DOHH2 (cell line): ENCODE measurements at regions not wholly inside any gene's neighbourhood (a gene's known extent, or its start where the extent isn't known, plus 50 kb on each side); places are given as distances from the start of the nearest gene placed in this dataset.

Experiments
- H3F3A ChIP-seq: fragments of 200-600 bp; sonication (generic), shearing (Covaris generic); 2 replicates; pipeline ENCODE4 v1.6.0; 2016; ENCODE audit warnings: antibody characterized with exemption, mild to moderate bottlenecking; ENCODE audit not compliant: control insufficient read depth, insufficient read depth
- H3K27ac ChIP-seq: fragments of 200-600 bp; sonication (generic); 2 replicates; pipeline ENCODE4 v1.5.1; 2014; ENCODE audit warnings: low read depth, mild to moderate bottlenecking, low read length, moderate library complexity
- H3K27me3 ChIP-seq: fragments of 200-600 bp; sonication (generic); 2 replicates; pipeline ENCODE4 v1.6.1; 2014; ENCODE audit warnings: mild to moderate bottlenecking, low read length, mixed read lengths; ENCODE audit not compliant: control insufficient read depth
- H3K36me3 ChIP-seq: fragments of 200-600 bp; sonication (generic); 2 replicates; pipeline ENCODE4 v1.6.1; 2014; ENCODE audit warnings: mild to moderate bottlenecking, low read length, moderate library complexity, mixed read lengths; ENCODE audit not compliant: control insufficient read depth
- H3K4me1 ChIP-seq: fragments of 200-600 bp; sonication (generic); 2 replicates; pipeline ENCODE4 v1.6.1; 2014; ENCODE audit warnings: mild to moderate bottlenecking, low read length, mixed read lengths; ENCODE audit not compliant: control insufficient read depth
- H3K4me2 ChIP-seq: fragments of 200-600 bp; sonication (generic); 2 replicates; pipeline ENCODE4 v1.6.0; 2014; ENCODE audit warnings: mild to moderate bottlenecking, low read length, moderate library complexity
- H3K4me3 ChIP-seq: fragments of 200-600 bp; sonication (generic); 2 replicates; pipeline ENCODE4 v1.5.1; 2014; ENCODE audit warnings: mild to moderate bottlenecking, low read length, mixed read lengths
- H3K79me2 ChIP-seq: fragments of 200-600 bp; sonication (generic); 2 replicates; pipeline ENCODE4 v1.6.1; 2014; ENCODE audit warnings: mild to moderate bottlenecking, low read length, mixed read lengths; ENCODE audit not compliant: control insufficient read depth
- H3K9me2 ChIP-seq: fragments of 200-600 bp; sonication (generic); replicated peaks from 2 replicates; pipeline ENCODE4 v1.6.1; 2014; ENCODE audit warnings: mild to moderate bottlenecking, low read length, mixed read lengths; ENCODE audit not compliant: control insufficient read depth
- H3K9me3 ChIP-seq: fragments of 200-600 bp; sonication (generic); 2 replicates; pipeline ENCODE4 v1.6.1; 2014; ENCODE audit warnings: antibody characterized with exemption, low read length, mixed read lengths; ENCODE audit not compliant: control insufficient read depth, insufficient read depth
- H4K20me1 ChIP-seq: fragments of 200-600 bp; sonication (generic); 2 replicates; pipeline ENCODE4 v1.6.0; 2014; ENCODE audit warnings: low read depth, mild to moderate bottlenecking, antibody characterized with exemption, low read length, moderate library complexity; ENCODE audit not compliant: control insufficient read depth, insufficient read depth
- EZH2phosphoT487 ChIP-seq: fragments of 200-600 bp; sonication (generic); IDR thresholded peaks from 2 replicates; pipeline ENCODE4 v1.6.1; 2017; ENCODE audit warnings: borderline replicate concordance, mild to moderate bottlenecking, antibody characterized with exemption, low read length, moderate library complexity, mixed read lengths
- TF ChIP-seq, protein P1 (sequence below): fragments of 200-600 bp; sonication (generic); IDR thresholded peaks from one replicate; pipeline ENCODE4 v1.5.1; 2014; ENCODE audit warnings: antibody characterized with exemption, mild to moderate bottlenecking, low read depth, low read length; ENCODE audit not compliant: poor library complexity, severe bottlenecking

DNA sequence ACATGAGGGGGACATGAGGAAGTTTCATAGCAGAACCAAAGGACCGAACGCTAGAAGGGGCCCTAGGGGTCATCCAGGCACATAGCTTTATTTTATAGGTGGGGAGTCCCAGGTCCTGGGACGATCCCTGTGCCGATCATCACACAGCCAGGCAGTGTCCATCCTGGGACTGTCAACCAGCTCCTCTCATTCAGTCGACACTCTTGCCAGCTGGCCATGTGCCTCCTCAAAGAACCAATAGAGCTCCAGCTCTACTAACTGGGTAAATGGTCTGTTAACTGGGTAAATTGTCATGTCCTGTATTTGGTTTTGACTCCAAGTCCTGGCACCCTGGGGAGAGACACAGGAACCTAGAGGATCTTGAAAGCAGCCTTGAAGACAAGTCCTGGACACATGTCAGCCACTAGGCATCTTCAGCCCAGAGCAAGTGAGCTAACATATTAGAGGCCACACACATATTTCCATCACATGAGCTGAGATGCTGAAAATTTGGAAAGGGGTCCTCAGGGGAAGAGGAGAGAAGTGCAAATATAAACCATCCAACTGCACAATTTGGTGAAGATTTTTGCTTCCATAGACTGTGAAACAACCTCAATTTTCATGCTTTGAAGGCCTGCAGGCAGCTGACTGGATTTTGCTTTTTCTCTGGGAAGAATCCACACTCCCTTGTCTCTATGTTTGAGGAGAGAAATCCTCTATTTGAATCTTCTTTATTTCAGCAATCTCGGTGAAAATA is 361.1 kb upstream of the SLC14A2 start:
- no peak for TF ChIP-seq EZH2phosphoT487
- TF ChIP-seq, protein P1, sequence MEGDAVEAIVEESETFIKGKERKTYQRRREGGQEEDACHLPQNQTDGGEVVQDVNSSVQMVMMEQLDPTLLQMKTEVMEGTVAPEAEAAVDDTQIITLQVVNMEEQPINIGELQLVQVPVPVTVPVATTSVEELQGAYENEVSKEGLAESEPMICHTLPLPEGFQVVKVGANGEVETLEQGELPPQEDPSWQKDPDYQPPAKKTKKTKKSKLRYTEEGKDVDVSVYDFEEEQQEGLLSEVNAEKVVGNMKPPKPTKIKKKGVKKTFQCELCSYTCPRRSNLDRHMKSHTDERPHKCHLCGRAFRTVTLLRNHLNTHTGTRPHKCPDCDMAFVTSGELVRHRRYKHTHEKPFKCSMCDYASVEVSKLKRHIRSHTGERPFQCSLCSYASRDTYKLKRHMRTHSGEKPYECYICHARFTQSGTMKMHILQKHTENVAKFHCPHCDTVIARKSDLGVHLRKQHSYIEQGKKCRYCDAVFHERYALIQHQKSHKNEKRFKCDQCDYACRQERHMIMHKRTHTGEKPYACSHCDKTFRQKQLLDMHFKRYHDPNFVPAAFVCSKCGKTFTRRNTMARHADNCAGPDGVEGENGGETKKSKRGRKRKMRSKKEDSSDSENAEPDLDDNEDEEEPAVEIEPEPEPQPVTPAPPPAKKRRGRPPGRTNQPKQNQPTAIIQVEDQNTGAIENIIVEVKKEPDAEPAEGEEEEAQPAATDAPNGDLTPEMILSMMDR = no peak
- H3K79me2 ChIP-seq = no peaks in the 10 kb centered on the region
- no peaks in the 10 kb centered on the region for H3F3A ChIP-seq
- no peaks in the 10 kb centered on the region for H3K9me2 ChIP-seq
- no peaks in the 10 kb centered on the region for H4K20me1 ChIP-seq
- H3K36me3 ChIP-seq = no peaks in the 10 kb centered on the region
- no peak overlapping the region for H3K4me3 ChIP-seq
- no peak overlapping the region for H3K4me2 ChIP-seq
- H3K27ac ChIP-seq = no peak overlapping the region
- no peaks in the 10 kb centered on the region for H3K9me3 ChIP-seq
- no peaks in the 10 kb centered on the region for H3K27me3 ChIP-seq
- no peaks in the 10 kb centered on the region for H3K4me1 ChIP-seq

DNA sequence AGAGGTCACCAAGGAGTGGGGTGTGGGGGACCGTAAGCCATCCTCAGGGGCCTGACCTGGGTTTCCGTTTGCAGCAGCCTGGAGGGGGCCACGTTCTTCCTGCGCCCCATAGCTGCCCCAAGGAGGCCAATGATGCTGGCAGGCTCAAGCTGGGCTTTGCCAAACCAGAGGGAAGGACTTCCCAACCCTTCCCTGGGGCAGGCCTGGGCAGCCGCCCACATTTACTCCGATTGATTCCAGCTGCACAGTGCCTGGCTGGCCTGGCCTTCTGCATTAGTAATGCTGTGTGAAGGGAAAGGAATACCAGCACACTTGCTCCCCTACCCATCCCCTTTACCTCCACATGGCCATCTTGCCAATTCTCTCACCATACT is 360.6 kb upstream of the SLC14A2 start:
- H3K4me3 ChIP-seq = no peak overlapping the region
- H3K4me1 ChIP-seq = no peaks in the 10 kb centered on the region
- no peak for TF ChIP-seq EZH2phosphoT487
- TF ChIP-seq, protein P1 = no peak
- no peaks in the 10 kb centered on the region for H3K27me3 ChIP-seq
- H3K9me3 ChIP-seq = no peaks in the 10 kb centered on the region
- H3K9me2 ChIP-seq = no peaks in the 10 kb centered on the region
- no peaks in the 10 kb centered on the region for H4K20me1 ChIP-seq
- H3K36me3 ChIP-seq = no peaks in the 10 kb centered on the region
- no peaks in the 10 kb centered on the region for H3K79me2 ChIP-seq
- H3K4me2 ChIP-seq = no peak overlapping the region
- H3K27ac ChIP-seq = no peak overlapping the region
- H3F3A ChIP-seq = no peaks in the 10 kb centered on the region

DNA sequence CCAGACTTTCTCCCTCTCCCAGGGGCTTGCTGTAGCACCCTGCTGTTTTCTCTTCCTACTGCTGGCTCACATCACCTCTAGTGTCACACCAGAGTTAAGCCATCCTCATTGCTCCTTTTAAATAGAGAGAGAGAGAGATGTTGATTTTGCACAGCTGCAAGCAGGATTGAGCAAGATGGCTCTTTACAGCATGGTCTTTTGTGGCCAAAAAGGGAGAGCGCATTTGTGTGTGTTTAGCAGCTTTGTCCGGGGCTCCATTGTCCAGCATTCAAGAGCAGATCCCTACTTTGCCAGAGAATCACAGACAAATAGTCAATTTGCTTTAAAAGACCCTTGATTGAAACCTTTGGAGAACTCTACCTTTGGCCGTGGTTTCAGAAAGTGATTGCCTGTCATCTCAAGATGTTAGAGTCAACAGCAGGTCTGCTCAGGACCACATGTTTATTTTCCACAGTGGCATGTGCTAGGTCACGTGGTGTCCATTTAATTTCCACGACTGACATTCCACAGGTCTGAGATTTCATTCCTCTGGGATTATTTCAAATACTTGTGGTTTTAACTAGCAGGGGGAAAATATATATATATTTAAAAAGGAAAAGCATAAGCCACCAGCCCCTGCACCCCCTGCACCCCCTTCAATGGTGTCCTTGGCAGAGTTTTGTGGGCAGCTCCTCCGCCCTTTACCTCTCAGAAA is 359.9 kb upstream of the SLC14A2 start:
- no peaks in the 10 kb centered on the region for H3K36me3 ChIP-seq
- H3K4me3 ChIP-seq = no peak overlapping the region
- no peaks in the 10 kb centered on the region for H3K27me3 ChIP-seq
- no peak overlapping the region for H3K27ac ChIP-seq
- TF ChIP-seq, protein P1 = no peak
- no peak for TF ChIP-seq EZH2phosphoT487
- no peaks in the 10 kb centered on the region for H3F3A ChIP-seq
- no peaks in the 10 kb centered on the region for H3K9me2 ChIP-seq
- H3K4me2 ChIP-seq = no peak overlapping the region
- H3K79me2 ChIP-seq = no peaks in the 10 kb centered on the region
- no peaks in the 10 kb centered on the region for H4K20me1 ChIP-seq
- no peaks in the 10 kb centered on the region for H3K4me1 ChIP-seq
- no peaks in the 10 kb centered on the region for H3K9me3 ChIP-seq
